ENCODE measurements at regions not wholly inside any gene's neighbourhood (a gene's known extent, or its start where the extent isn't known, plus 50 kb on each side); places are given as distances from the start of the nearest gene placed in this dataset.

DNA sequence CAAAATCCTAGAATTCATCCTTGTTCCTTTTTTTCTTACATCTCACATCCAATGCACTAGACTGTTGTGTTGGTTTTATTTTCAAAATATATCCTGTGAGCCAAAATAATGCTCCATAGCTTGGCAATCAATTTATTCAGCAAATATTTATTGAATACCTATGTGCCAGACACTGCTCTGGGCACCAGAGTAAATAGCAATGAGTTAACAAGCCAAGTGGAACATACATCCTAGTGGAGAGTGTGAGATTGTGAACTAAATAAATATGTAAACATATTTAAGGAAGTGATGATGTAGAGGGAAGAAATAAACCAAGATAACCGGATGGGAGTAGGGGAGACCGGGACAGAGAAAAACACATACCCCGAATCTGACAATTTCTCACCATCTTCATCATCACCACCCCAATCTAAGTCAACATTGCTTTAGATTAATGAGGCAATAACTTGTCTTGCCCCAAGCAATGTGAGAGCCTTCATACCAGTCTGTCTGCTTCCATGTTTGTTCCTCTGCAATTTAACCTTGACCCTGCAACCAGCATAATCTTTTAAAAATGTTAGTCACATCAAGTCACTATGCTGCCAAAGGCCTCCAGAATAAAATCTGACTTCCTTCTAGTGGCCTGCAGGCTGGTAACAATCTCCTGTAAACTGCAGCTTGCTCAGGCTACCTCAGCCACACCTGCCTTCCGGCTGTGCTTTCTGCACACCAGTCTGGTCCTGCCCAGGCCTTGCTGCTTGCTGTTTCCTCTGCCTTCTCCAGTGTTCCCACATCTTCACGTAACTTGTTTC lies 199.2 kb downstream of the DLEU7 start:
- H3K27ac ChIP-seq: no peak overlapping the region
- no peak overlapping the region for H3K4me3 ChIP-seq
- H3K4me1 ChIP-seq: no peaks in the 10 kb centered on the region
- intact Hi-C loops (cut with DNase I; ENCODE audit: low total_unique reads): no loop called here
- no peak for DNase-seq
- no peaks in the 10 kb centered on the region for H3K9me3 ChIP-seq
- H3K27me3 ChIP-seq: no peaks in the 10 kb centered on the region
- no peaks in the 10 kb centered on the region for H3K36me3 ChIP-seq
- WGBS, 5 donors: 70 to 73% (median 71%) methylated on average over 5 of the region's 5 CpGs
- no peak for TF ChIP-seq POLR2AphosphoS5 (IDR thresholded peaks at IDR 0.05)

DNA sequence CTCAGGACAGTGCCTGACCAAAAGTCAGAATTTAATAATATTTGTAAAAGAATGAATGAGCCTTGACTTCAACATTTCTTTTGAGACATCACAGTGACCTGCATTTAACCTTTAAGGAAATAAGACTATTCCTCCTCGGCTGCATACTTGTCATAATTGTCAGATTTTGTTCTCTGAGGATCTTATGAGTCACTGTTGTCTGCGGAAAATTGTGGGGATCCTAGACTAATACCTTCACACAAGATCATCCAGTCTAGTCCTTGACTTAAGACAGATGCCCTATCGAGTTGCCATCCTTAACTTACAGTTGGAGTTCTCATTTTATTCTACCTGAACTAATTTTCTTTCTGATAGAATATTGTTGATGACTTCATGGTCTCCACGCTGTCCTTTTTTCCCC lies 198.4 kb downstream of the DLEU7 start:
- Histone ChIP-seq H3K4me1 (no peaks in the 10 kb centered on the region), H3K27ac (no peak overlapping the region), H3K27me3 (no peaks in the 10 kb centered on the region), H3K36me3 (no peaks in the 10 kb centered on the region), H3K9me3 (no peaks in the 10 kb centered on the region), H3K4me3 (no peak overlapping the region)
- DNase-seq: no peak
- TF ChIP-seq POLR2A (IDR thresholded peaks at IDR 0.05): no peak
- intact Hi-C loops (cut with DNase I; ENCODE audit: low total_unique reads): no loop called here
- 85 to 94% (median 90%) methylated on average over 4 of the region's 4 CpGs for WGBS, 5 donors

GRCh38 chr13:50646070-50646469 lies 197.4 kb downstream of the DLEU7 start:
- H3K4me3 ChIP-seq: no peak overlapping the region
- H3K27me3 ChIP-seq: no peaks in the 10 kb centered on the region
- H3K36me3 ChIP-seq: no peaks in the 10 kb centered on the region
- peaks cover 0 to 5% (median 2%) of the 10 kb centered on the region in 4 donors for H3K4me1 ChIP-seq
- DNase-seq: no peak
- WGBS, 5 donors: 93 to 98% (median 95%) methylated on average over 3 of the region's 3 CpGs
- intact Hi-C loops (cut with DNase I; ENCODE audit: low total_unique reads): no loop called here
- no peaks in the 10 kb centered on the region for H3K9me3 ChIP-seq
- H3K27ac ChIP-seq: no peak overlapping the region
- TF ChIP-seq POLR2A (IDR thresholded peaks at IDR 0.05) (no peak), CTCF (IDR thresholded peaks at IDR 0.05) (no peak), EP300 (IDR thresholded peaks at IDR 0.05) (no peak), POLR2AphosphoS5 (IDR thresholded peaks at IDR 0.05) (no peak)

GRCh38 chr13:50649211-50649610 lies 194.3 kb downstream of the DLEU7 start:
- Histone ChIP-seq H3K27me3 (no peaks in the 10 kb centered on the region), H3K4me1 (peaks cover 0 to 8% (median 2%) of the 10 kb centered on the region in 4 donors), H3K27ac (no peak overlapping the region), H3K4me3 (no peak overlapping the region), H3K9me3 (no peaks in the 10 kb centered on the region), H3K36me3 (no peaks in the 10 kb centered on the region)
- WGBS, 5 donors: 79 to 89% (median 83%) methylated on average over 5 of the region's 5 CpGs
- TF ChIP-seq CTCF (IDR thresholded peaks at IDR 0.05) (no peak), EP300 (IDR thresholded peaks at IDR 0.05) (no peak), POLR2AphosphoS5 (IDR thresholded peaks at IDR 0.05) (no peak), POLR2A (IDR thresholded peaks at IDR 0.05) (no peak)
- intact Hi-C loops (cut with DNase I; ENCODE audit: low total_unique reads): no loop called here
- no peak for DNase-seq

GRCh38 chr13:50650592-50651504 lies 192.6 kb downstream of the DLEU7 start:
- Histone ChIP-seq H3K36me3 (no peaks in the 10 kb centered on the region), H3K27ac (no peak overlapping the region), H3K9me3 (no peaks in the 10 kb centered on the region), H3K4me1 (peaks cover 0 to 8% (median 2%) of the 10 kb centered on the region in 4 donors), H3K27me3 (no peaks in the 10 kb centered on the region), H3K4me3 (no peak overlapping the region)
- peak in 1 of 2 donors; percentile 25 for DNase-seq
- WGBS, 5 donors: 32 to 44% (median 39%) methylated on average over 11 of the region's 11 CpGs
- intact Hi-C loops (cut with DNase I; ENCODE audit: low total_unique reads): no loop called here
- no peak for TF ChIP-seq POLR2AphosphoS5 (IDR thresholded peaks at IDR 0.05)
- no peak for TF ChIP-seq EP300 (IDR thresholded peaks at IDR 0.05)
- no peak for TF ChIP-seq POLR2A (IDR thresholded peaks at IDR 0.05)
- no peak for TF ChIP-seq CTCF (IDR thresholded peaks at IDR 0.05)
